ENCODE measurements at regions not wholly inside any gene's neighbourhood (a gene's known extent, or its start where the extent isn't known, plus 50 kb on each side); places are given as distances from the start of the nearest gene placed in this dataset.
A peak's percentile ranks its signal among the peaks of the same experiment; 100 is the strongest.
"Not testable (repeated sequence)": the region's sequence is repeated elsewhere in the genome, so short reads cannot be mapped to it uniquely, and the experiment has no call there.

GRCh38 chr2:7094231-7094741, 177.1 kb downstream of the RNF144A start:
- H3K9me3 ChIP-seq, result no peaks in the 10 kb centered on the region
- ATAC-seq (ENCODE audit: insufficient number of reproducible peaks, low FRiP score, low read depth) (no peak), DNase-seq (ENCODE audit: low spot score) (no peak)
- no peaks in the 10 kb centered on the region for H3K27me3 ChIP-seq (replicated peaks; ENCODE audit: insufficient read depth)
- H3K4me3 ChIP-seq, result no peak overlapping the region
- peaks cover 0 to 24% of the 10 kb centered on the region in 2 donors for H3K4me1 ChIP-seq (ENCODE audit: control insufficient read depth in 1 of 2, low read depth in 2 of 2)
- TF ChIP-seq CTCF (IDR thresholded peaks at IDR 0.05), result no peak
- no peaks in the 10 kb centered on the region for H3K36me3 ChIP-seq
- no peak overlapping the region for H3K27ac ChIP-seq

GRCh38 chr2:7096726-7097352, 179.6 kb downstream of the RNF144A start:
- ATAC-seq (ENCODE audit: insufficient number of reproducible peaks, low FRiP score, low read depth) (no peak), DNase-seq (ENCODE audit: low spot score) (no peak)
- no peaks in the 10 kb centered on the region for H3K27me3 ChIP-seq (replicated peaks; ENCODE audit: insufficient read depth)
- no peaks in the 10 kb centered on the region for H3K36me3 ChIP-seq
- peaks cover 0 to 24% of the 10 kb centered on the region in 2 donors for H3K4me1 ChIP-seq (ENCODE audit: control insufficient read depth in 1 of 2, low read depth in 2 of 2)
- H3K9me3 ChIP-seq, result no peaks in the 10 kb centered on the region
- no peak for TF ChIP-seq CTCF (IDR thresholded peaks at IDR 0.05)
- no peak overlapping the region for H3K27ac ChIP-seq
- H3K4me3 ChIP-seq, result peak overlapping the region; percentile 52

- ATAC-seq (ENCODE audit: insufficient number of reproducible peaks, low FRiP score, low read depth), result no peak
- H3K27me3 ChIP-seq (replicated peaks; ENCODE audit: insufficient read depth), result no peaks in the 10 kb centered on the region
- H3K9me3 ChIP-seq, result no peaks in the 10 kb centered on the region
- H3K36me3 ChIP-seq, result no peaks in the 10 kb centered on the region
- peak overlapping the region; percentile 52 for H3K4me3 ChIP-seq
- peak; percentile 10 for DNase-seq (ENCODE audit: low spot score)
- peak; percentile 96 for TF ChIP-seq CTCF (IDR thresholded peaks at IDR 0.05)
- H3K4me1 ChIP-seq (ENCODE audit: control insufficient read depth in 1 of 2, low read depth in 2 of 2), result peaks cover 0 to 24% of the 10 kb centered on the region in 2 donors
- no peak overlapping the region for H3K27ac ChIP-seq
Observed at GRCh38 chr2:7097353-7097895, 180.2 kb downstream of the RNF144A start.

GRCh38 chr2:7098816-7099215, 181.6 kb downstream of the RNF144A start:
- Histone ChIP-seq H3K9me3 (no peaks in the 10 kb centered on the region), H3K27me3 (replicated peaks; ENCODE audit: insufficient read depth) (no peaks in the 10 kb centered on the region), H3K27ac (no peak overlapping the region), H3K4me1 (ENCODE audit: control insufficient read depth in 1 of 2, low read depth in 2 of 2) (peaks cover 0 to 24% of the 10 kb centered on the region in 2 donors), H3K36me3 (no peaks in the 10 kb centered on the region), H3K4me3 (no peak overlapping the region)
- DNase-seq (ENCODE audit: low spot score) (no peak), ATAC-seq (ENCODE audit: insufficient number of reproducible peaks, low FRiP score, low read depth) (no peak)
- no peak for TF ChIP-seq CTCF (IDR thresholded peaks at IDR 0.05)

- not testable (repeated sequence) for ATAC-seq (ENCODE audit: insufficient number of reproducible peaks, low FRiP score, low read depth); H3K27me3 ChIP-seq (replicated peaks; ENCODE audit: insufficient read depth); DNase-seq (ENCODE audit: low spot score); H3K36me3 ChIP-seq; H3K9me3 ChIP-seq; H3K4me3 ChIP-seq; H3K27ac ChIP-seq
- H3K4me1 ChIP-seq (ENCODE audit: control insufficient read depth in 1 of 2, low read depth in 2 of 2), result peaks cover 0 to 15% of the 10 kb centered on the region in 2 donors
Observed at GRCh38 chr2:7099687-7100086, 182.5 kb downstream of the RNF144A start.

Measured in thoracic aorta (tissue), 2 donors.